GM20000 (cell line): ENCODE measurements at regions not wholly inside any gene's neighbourhood (a gene's known extent, or its start where the extent isn't known, plus 50 kb on each side); places are given as distances from the start of the nearest gene placed in this dataset.
"Not testable (repeated sequence)": the region's sequence is repeated elsewhere in the genome, so short reads cannot be mapped to it uniquely, and the experiment has no call there.

Source experiments
- DNase-seq: peaks from one replicate; pipeline ENCODE4 v3.0.0; 2012; ENCODE audit warnings: low spot score
- TF ChIP-seq, protein P1 (sequence below): IDR thresholded peaks from 2 replicates; pipeline ENCODE4 v1.5.1; 2012; ENCODE audit warnings: mild to moderate bottlenecking, control low read depth; ENCODE audit errors: extremely low read depth, missing control alignments

DNA sequence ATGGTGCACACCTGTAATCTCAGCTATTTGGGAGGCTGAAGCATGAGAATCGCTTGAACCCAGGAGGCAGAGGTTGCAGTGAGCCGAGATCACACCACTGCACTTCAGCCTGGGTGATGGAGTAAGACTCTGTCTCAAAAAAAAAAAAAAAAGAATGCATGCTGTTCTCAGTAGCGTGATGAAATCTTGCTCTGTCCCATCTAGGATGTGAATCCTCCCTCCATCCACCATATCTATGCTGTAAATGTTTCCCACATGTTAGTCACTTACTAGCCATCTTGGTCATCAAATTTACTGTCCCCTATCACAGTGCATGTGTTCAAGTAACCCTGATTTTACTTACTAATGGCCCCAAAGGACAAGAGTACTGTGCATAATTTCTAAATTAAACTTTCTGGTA is 315.4 kb upstream of the TBX18 start:
- TF ChIP-seq, protein P1, sequence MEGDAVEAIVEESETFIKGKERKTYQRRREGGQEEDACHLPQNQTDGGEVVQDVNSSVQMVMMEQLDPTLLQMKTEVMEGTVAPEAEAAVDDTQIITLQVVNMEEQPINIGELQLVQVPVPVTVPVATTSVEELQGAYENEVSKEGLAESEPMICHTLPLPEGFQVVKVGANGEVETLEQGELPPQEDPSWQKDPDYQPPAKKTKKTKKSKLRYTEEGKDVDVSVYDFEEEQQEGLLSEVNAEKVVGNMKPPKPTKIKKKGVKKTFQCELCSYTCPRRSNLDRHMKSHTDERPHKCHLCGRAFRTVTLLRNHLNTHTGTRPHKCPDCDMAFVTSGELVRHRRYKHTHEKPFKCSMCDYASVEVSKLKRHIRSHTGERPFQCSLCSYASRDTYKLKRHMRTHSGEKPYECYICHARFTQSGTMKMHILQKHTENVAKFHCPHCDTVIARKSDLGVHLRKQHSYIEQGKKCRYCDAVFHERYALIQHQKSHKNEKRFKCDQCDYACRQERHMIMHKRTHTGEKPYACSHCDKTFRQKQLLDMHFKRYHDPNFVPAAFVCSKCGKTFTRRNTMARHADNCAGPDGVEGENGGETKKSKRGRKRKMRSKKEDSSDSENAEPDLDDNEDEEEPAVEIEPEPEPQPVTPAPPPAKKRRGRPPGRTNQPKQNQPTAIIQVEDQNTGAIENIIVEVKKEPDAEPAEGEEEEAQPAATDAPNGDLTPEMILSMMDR: no peak
- no peak for DNase-seq

DNA sequence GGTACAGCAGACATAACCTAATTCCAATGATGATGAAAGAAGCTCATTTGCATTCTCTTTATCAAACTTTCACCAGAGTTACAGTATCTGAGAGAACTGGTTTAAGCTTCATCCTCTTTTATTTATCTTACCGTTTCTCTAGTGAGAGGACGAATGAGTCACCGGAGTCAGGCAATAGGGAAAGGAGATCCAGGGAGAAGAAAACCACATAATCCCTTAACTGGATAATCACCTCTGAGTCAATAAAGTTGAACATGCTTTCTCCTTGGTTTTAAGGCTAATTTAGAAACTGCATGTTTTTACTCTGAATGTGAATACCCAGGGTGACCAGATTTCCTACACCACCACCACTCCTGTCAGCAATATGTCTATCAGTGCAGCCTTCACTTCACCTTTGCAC is 313.7 kb upstream of the TBX18 start:
- no peak for DNase-seq

DNA sequence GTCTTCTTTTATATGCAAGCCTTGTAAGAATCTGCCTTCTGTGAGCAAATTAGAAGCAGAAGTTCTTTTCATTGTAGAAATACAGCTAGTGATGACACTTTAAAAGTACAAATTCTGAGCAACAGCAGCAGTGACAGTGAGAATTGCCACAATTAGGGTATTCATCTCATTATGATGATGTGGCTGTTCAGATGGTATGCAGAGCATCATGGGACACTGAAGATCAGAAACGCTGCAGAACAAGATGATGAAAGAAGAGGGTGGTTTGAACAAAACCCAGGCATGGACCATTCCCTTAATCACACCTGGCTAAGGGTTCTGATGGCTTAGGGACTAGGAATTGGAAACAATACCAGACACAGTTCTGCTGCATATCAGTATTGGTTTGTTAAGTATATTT is 312.7 kb upstream of the TBX18 start:
- DNase-seq: no peak
- TF ChIP-seq, protein P1: no peak

More for the DNA sequence above, 313.7 kb upstream of the TBX18 start:
- TF ChIP-seq, protein P1: no peak

DNA sequence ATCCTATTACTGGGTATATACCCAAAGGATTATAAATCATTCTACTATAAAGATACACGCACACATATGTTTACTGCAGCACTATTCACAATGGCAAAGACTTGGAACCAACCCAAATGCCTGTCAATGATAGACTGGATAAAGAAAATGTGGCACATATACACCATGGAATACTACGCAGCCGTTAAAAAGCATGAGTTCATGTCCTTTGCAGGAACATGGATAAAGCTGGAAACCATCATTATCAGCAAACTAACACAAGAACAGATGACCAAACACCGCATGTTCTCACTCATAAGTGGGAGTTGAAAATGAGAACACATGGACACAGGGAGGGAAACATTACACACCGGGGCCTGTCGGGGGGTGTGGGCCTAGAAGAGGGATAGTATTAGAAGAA is 307.4 kb upstream of the TBX18 start:
- DNase-seq: not testable (repeated sequence)

DNA sequence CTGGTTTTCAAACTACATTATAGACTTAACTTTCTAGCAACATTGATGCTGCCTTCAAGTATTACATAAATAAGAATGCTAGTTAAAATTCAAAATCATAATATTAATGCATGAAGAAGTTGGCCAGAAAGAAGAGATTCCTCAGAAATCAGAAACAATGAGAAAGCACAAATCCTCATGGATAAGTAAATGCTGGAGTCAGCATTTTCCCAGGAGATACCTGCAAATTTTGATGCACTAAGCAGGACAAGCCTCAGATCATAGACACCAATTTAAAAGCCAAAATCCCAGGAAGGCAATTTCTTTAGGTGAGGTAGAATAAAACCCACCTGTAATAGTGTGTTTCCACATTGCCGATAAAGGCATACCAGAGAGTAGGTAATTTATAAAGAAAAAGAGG is 305.2 kb upstream of the TBX18 start:
- no peak for DNase-seq
- TF ChIP-seq, protein P1: no peak

DNA sequence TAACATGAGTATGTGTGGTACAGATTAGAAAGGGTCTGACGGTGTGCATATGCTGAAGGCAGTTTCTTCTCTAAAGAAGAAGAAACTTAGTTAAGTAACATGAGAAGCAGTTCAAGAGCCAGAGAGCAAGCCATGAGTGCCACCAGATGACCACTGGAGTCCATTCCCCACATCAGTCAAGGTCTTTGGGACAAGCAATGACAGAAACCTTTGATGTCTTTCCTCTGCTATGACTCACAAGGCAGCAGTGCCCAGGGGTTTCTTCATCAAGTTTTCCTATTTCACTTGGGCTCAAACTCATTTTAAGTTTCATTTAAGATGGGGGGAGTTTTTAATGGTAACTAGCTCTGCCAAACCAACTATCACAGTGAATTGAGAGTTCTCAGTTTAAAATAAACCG is 303.8 kb upstream of the TBX18 start:
- TF ChIP-seq, protein P1: no peak
- DNase-seq: no peak

DNA sequence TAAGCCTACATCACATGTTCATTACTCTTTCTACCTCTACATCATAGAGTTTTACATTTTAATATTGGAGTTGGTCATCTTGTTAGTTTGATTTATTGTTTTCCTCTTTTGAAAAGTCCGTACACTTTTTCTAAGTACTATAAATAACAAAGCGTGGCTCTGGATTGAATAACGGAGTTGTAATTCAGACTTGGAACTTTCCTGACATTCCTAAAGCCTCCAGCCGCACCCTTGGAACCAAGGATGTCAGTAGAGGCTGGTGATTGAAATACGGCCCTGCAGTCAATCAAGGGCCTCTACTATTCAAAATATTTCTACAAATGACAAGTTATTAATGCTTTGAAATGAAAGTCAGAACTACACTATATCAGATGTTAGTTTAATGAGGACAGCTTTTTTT is 301.9 kb upstream of the TBX18 start:
- DNase-seq: no peak
- TF ChIP-seq, protein P1: no peak

DNA sequence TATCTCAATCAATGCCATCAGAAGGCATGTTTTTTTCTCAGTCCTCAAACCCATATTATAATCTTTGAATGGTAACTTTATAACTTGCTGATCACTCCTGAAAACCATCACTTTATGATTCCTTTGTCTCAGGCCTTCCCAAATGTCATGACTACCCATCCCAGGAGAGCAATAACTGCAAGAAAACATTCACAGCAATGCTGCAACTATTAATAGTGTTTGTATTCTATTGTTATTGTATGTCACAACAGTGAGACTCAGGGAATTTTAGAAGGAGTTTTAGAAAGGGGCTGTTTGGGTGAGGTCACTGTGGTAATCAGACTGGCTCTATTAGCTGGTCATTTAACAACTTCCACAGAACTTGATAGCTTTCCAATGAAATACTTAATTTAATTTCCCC is 301.4 kb upstream of the TBX18 start:
- TF ChIP-seq, protein P1: no peak
- DNase-seq: no peak
